H9 (cell line): ENCODE measurements at regions not wholly inside any gene's neighbourhood (a gene's known extent, or its start where the extent isn't known, plus 50 kb on each side); places are given as distances from the start of the nearest gene placed in this dataset.

Experiments
- DNase-seq: peaks from one replicate; pipeline ENCODE4 v3.0.0-alpha.2; 2017
- H2AFZ ChIP-seq: one replicate; pipeline ENCODE4 v1.6.1; 2013; ENCODE audit warnings: mild to moderate bottlenecking, low read length, control low read depth, moderate library complexity
- H2AK5ac ChIP-seq: 2 replicates; pipeline ENCODE4 v1.6.1; 2013; ENCODE audit warnings: low read length, control low read depth, mixed read lengths; ENCODE audit not compliant: insufficient read length
- H2BK120ac ChIP-seq: one replicate; pipeline ENCODE4 v1.6.1; 2013; ENCODE audit warnings: low read depth, mild to moderate bottlenecking, low read length, control low read depth, inconsistent platforms; ENCODE audit not compliant: poor library complexity, severe bottlenecking
- H2BK12ac ChIP-seq: 2 replicates; pipeline ENCODE4 v1.6.1; 2013; ENCODE audit warnings: low read length, control low read depth, mixed read lengths, low read depth; ENCODE audit not compliant: insufficient read length
- H2BK15ac ChIP-seq: 2 replicates; pipeline ENCODE4 v1.6.1; 2013; ENCODE audit warnings: low read depth, low read length, control low read depth
- H2BK20ac ChIP-seq: one replicate; pipeline ENCODE4 v1.6.1; 2013; ENCODE audit warnings: low read depth, mild to moderate bottlenecking, low read length, control low read depth, inconsistent platforms; ENCODE audit not compliant: poor library complexity, severe bottlenecking
- H2BK5ac ChIP-seq: 2 replicates; pipeline ENCODE4 v1.6.1; 2013; ENCODE audit warnings: low read length, control low read depth, mixed read lengths; ENCODE audit not compliant: insufficient read length
- H3K14ac ChIP-seq: 2 replicates; pipeline ENCODE4 v1.6.1; 2013; ENCODE audit warnings: low read length, control low read depth; ENCODE audit not compliant: insufficient read depth
- H3K18ac ChIP-seq: 2 replicates; pipeline ENCODE4 v1.6.1; 2013; ENCODE audit warnings: low read depth, mild to moderate bottlenecking, mixed read lengths, low read length, control low read depth; ENCODE audit not compliant: insufficient read length
- H3K23ac ChIP-seq: 2 replicates; pipeline ENCODE4 v1.6.1; 2013; ENCODE audit warnings: low read length, control low read depth, mixed read lengths, low read depth; ENCODE audit not compliant: insufficient read length
- H3K23me2 ChIP-seq: 2 replicates; pipeline ENCODE4 v1.6.1; 2013; ENCODE audit warnings: low read depth, mild to moderate bottlenecking, mixed read lengths, low read length, control low read depth; ENCODE audit not compliant: insufficient read length, poor library complexity, severe bottlenecking
- H3K27ac ChIP-seq: 2 replicates; pipeline ENCODE4 v1.5.1; 2013; ENCODE audit warnings: low read length, control low read depth, mixed read lengths, low read depth; ENCODE audit not compliant: insufficient read length
- H3K27me3 ChIP-seq: 2 replicates; pipeline ENCODE4 v1.6.1; 2013; ENCODE audit warnings: low read length, control low read depth, inconsistent platforms; ENCODE audit not compliant: insufficient read depth
- H3K4ac ChIP-seq: 2 replicates; pipeline ENCODE4 v1.6.1; 2013; ENCODE audit warnings: low read depth, mild to moderate bottlenecking, control low read depth, inconsistent platforms, low read length, moderate library complexity
- H3K4me1 ChIP-seq: 2 replicates; pipeline ENCODE4 v1.6.1; 2013; ENCODE audit warnings: low read length, control low read depth, inconsistent platforms; ENCODE audit not compliant: insufficient read depth
- H3K4me2 ChIP-seq: 2 replicates; pipeline ENCODE4 v1.6.1; 2013; ENCODE audit warnings: low read length, control low read depth, mixed read lengths; ENCODE audit not compliant: insufficient read length, insufficient read depth
- H3K56ac ChIP-seq: 2 replicates; pipeline ENCODE4 v1.6.1; 2013; ENCODE audit warnings: low read depth, mild to moderate bottlenecking, mixed read lengths, low read length, control low read depth; ENCODE audit not compliant: insufficient read length
- H3K79me1 ChIP-seq: 2 replicates; pipeline ENCODE4 v1.6.1; 2013; ENCODE audit warnings: low read depth, mild to moderate bottlenecking, moderate library complexity, low read length, control low read depth, inconsistent platforms; ENCODE audit not compliant: insufficient read depth, poor library complexity, severe bottlenecking
- H3K79me2 ChIP-seq: 2 replicates; pipeline ENCODE4 v1.6.1; 2013; ENCODE audit warnings: low read length, control low read depth, inconsistent platforms; ENCODE audit not compliant: insufficient read depth
- H3K9ac ChIP-seq: 2 replicates; pipeline ENCODE4 v1.6.1; 2013; ENCODE audit warnings: low read length, control low read depth, mixed read lengths; ENCODE audit not compliant: insufficient read length; ENCODE audit errors: extremely low read depth
- H3K9me3 ChIP-seq: one replicate; pipeline ENCODE4 v1.6.1; 2013; ENCODE audit warnings: low read depth, low read length, inconsistent platforms; ENCODE audit not compliant: control insufficient read depth
- H3T11ph ChIP-seq: one replicate; pipeline ENCODE4 v1.6.1; 2013; ENCODE audit warnings: mild to moderate bottlenecking, low read length, control low read depth, inconsistent platforms
- H4K20me1 ChIP-seq: one replicate; pipeline ENCODE4 v1.6.1; 2013; ENCODE audit not compliant: control insufficient read depth, insufficient read length, insufficient read depth
- H4K5ac ChIP-seq: 2 replicates; pipeline ENCODE4 v1.6.1; 2013; ENCODE audit warnings: low read depth, mild to moderate bottlenecking, mixed read lengths, low read length, control low read depth; ENCODE audit not compliant: insufficient read length
- H4K8ac ChIP-seq: replicated peaks from 2 replicates; pipeline ENCODE4 v1.6.1; 2013; ENCODE audit warnings: low read length, control low read depth, mixed read lengths, low read depth; ENCODE audit not compliant: insufficient read length
- H4K91ac ChIP-seq: 2 replicates; pipeline ENCODE4 v1.6.1; 2013; ENCODE audit warnings: low read depth, mild to moderate bottlenecking, moderate library complexity, mixed read lengths, low read length, control low read depth; ENCODE audit not compliant: insufficient read length
- H3K27ac Mint-ChIP-seq, 3 experiments: 2 replicates in 2 of 3; 3 replicates in 1 of 3; pipeline ENCODE4 v1.8.0; 2020 to 2021; ENCODE audit warnings: mixed read lengths in 3 of 3, mild to moderate bottlenecking in 1 of 3, moderate library complexity in 1 of 3
- H3K27me3 Mint-ChIP-seq: 2 replicates; pipeline ENCODE4 v1.8.0; 2021; ENCODE audit warnings: low read depth, mild to moderate bottlenecking, moderate library complexity, mixed read lengths
- H3K36me3 Mint-ChIP-seq, 3 experiments: 2 replicates in 2 of 3; 3 replicates in 1 of 3; pipeline ENCODE4 v1.8.0; 2020 to 2021; ENCODE audit warnings: low read depth in 3 of 3, mixed read lengths in 3 of 3; ENCODE audit not compliant: insufficient read depth in 1 of 3
- H3K4me1 Mint-ChIP-seq, 2 experiments: 2 replicates each; pipeline ENCODE4 v1.8.0; 2020; ENCODE audit warnings: mixed read lengths in 2 of 2
- H3K4me3 Mint-ChIP-seq, 2 experiments: 2 replicates in 1 of 2; 3 replicates in 1 of 2; pipeline ENCODE4 v1.8.0; 2020 to 2021; ENCODE audit warnings: mild to moderate bottlenecking in 2 of 2, mixed read lengths in 2 of 2, moderate library complexity in 1 of 2
- H3K9me3 Mint-ChIP-seq, 2 experiments: 2 replicates in 1 of 2; 3 replicates in 1 of 2; pipeline ENCODE4 v1.8.0; 2020; ENCODE audit warnings: mild to moderate bottlenecking in 2 of 2, mixed read lengths in 2 of 2, moderate library complexity in 1 of 2
- CTCF ChIP-seq: fragments of 200-600 bp; sonication (generic); conservative IDR thresholded peaks from 3 replicates; pipeline ENCODE4 v1.8.0; 2021; ENCODE audit warnings: antibody characterized with exemption, mild to moderate bottlenecking
- WGBS: extraction: QIAGEN DNeasy Blood & Tissue Kit; methylation state at CpG from one replicate; pipeline ENCODE4 v1.1.7; 2013; ENCODE audit warnings: missing lambda C conversion rate, low lambda C conversion rate, mixed read lengths; ENCODE audit not compliant: insufficient read length; ENCODE audit errors: extremely low coverage; 5-methylcytosine and 5-hydroxymethylcytosine counted together

GRCh38 chr2:58448845-58449244, 207.7 kb upstream of the FANCL start:
- H2BK20ac ChIP-seq, result no peak overlapping the region
- no peak overlapping the region for H3K27ac ChIP-seq
- no peak overlapping the region for H4K8ac ChIP-seq
- H3K79me2 ChIP-seq, result no peaks in the 10 kb centered on the region
- no peak for TF ChIP-seq CTCF
- peaks cover 8% of the 10 kb centered on the region; the same call in 1 of the 2 replicates for H3K4me1 ChIP-seq
- no peaks in the 10 kb centered on the region for H3K9me3 ChIP-seq
- Mint-ChIP-seq H3K4me1 (peaks cover 35 to 36% of the 10 kb centered on the region in 2 experiments), H3K9me3 (no peaks in the 10 kb centered on the region), H3K27ac (no peak overlapping the region), H3K4me3 (no peak overlapping the region), H3K27me3 (no peaks in the 10 kb centered on the region), H3K36me3 (no peaks in the 10 kb centered on the region)
- H3K18ac ChIP-seq, result no peak overlapping the region
- no peak overlapping the region for H3K4ac ChIP-seq
- H2AK5ac ChIP-seq, result no peak overlapping the region
- no peak overlapping the region for H2BK120ac ChIP-seq
- no peak overlapping the region for H3K4me2 ChIP-seq
- no peak overlapping the region for H2BK5ac ChIP-seq
- H4K91ac ChIP-seq, result no peak overlapping the region
- H2BK15ac ChIP-seq, result no peak overlapping the region
- DNase-seq, result no peak
- no peak overlapping the region for H4K5ac ChIP-seq
- H3T11ph ChIP-seq, result no peak overlapping the region
- H2AFZ ChIP-seq, result no peak overlapping the region
- no peak overlapping the region for H3K9ac ChIP-seq
- H2BK12ac ChIP-seq, result no peak overlapping the region
- no peak overlapping the region for H3K23ac ChIP-seq
- H3K79me1 ChIP-seq, result no peaks in the 10 kb centered on the region
- no peaks in the 10 kb centered on the region for H3K27me3 ChIP-seq
- H4K20me1 ChIP-seq, result no peaks in the 10 kb centered on the region
- no peak overlapping the region for H3K14ac ChIP-seq
- H3K56ac ChIP-seq, result no peak overlapping the region
- H3K23me2 ChIP-seq, result no peaks in the 10 kb centered on the region
- WGBS, result no CpG with 5 or more reads among the region's 2 CpGs
